HEK293 (cell line): ENCODE measurements at regions not wholly inside any gene's neighbourhood (a gene's known extent, or its start where the extent isn't known, plus 50 kb on each side); places are given as distances from the start of the nearest gene placed in this dataset.

Experiments used
- CTCF ChIA-PET: fragments of 350-600 bp; formaldehyde crosslinking; extraction: SDS; loops from one replicate; lab custom pipeline; 2021; ENCODE audit warnings: antibody characterized with exemption; lab: Yijun Ruan, JAX
- POLR2A ChIA-PET: fragments of 300-600 bp; formaldehyde crosslinking; extraction: SDS; loops from one replicate; lab custom pipeline; 2020; ENCODE audit warnings: antibody characterized with exemption, inconsistent platforms; lab: Yijun Ruan, JAX
- H3K27ac ChIP-seq: fragments of 200-500 bp; sonication (Bioruptor generic); 2 replicates; pipeline ENCODE4 v1.5.1; 2014; ENCODE audit warnings: low read depth, low read length, control low read depth, inconsistent platforms; ENCODE audit errors: extremely low read depth
- H3K36me3 ChIP-seq, 2 experiments: fragments of 200-500 bp in 1 of 2; sonication (Bioruptor generic) in 1 of 2; 1 replicate in 1 of 2; 2 replicates in 1 of 2; pipeline ENCODE4 v1.5.1; 2014 to 2017; ENCODE audit warnings: inconsistent platforms in 2 of 2, low read length in 2 of 2; ENCODE audit not compliant: control insufficient read depth in 2 of 2, insufficient read depth in 1 of 2
- H3K4me1 ChIP-seq: fragments of 200-500 bp; sonication (Bioruptor generic); 2 replicates; pipeline ENCODE4 v1.5.1; 2014; ENCODE audit warnings: mild to moderate bottlenecking, low read length, inconsistent platforms; ENCODE audit not compliant: control insufficient read depth, insufficient read depth
- H3K4me3 ChIP-seq: 2 replicates; pipeline ENCODE4 v1.5.1; 2011; ENCODE audit warnings: low read depth, mild to moderate bottlenecking, control low read depth, low read length, moderate library complexity
- H3K9me3 ChIP-seq: fragments of 200-500 bp; sonication (Bioruptor generic); 2 replicates; pipeline ENCODE4 v1.5.1; 2014; ENCODE audit warnings: low read depth, low read length, inconsistent platforms; ENCODE audit not compliant: control insufficient read depth, insufficient read depth
- GFI1B ChIP-seq: fragments of 450-650 bp; formaldehyde crosslinking; IDR thresholded peaks from 2 replicates; pipeline ENCODE4 v1.5.1; 2016; ENCODE audit warnings: missing biosample characterization, missing genetic modification characterization
- GLI2 ChIP-seq: fragments of 450-650 bp; formaldehyde crosslinking; IDR thresholded peaks from 2 replicates; pipeline ENCODE4; 2017; ENCODE audit warnings: missing biosample characterization, missing genetic modification characterization, low read depth, borderline replicate concordance
- SALL2 ChIP-seq: fragments of 450-650 bp; formaldehyde crosslinking; IDR thresholded peaks from 2 replicates; pipeline ENCODE4 v1.5.0; 2017; ENCODE audit warnings: missing biosample characterization, mild to moderate bottlenecking, missing genetic modification characterization, borderline replicate concordance
- SP7 ChIP-seq: fragments of 450-650 bp; formaldehyde crosslinking; IDR thresholded peaks from 2 replicates; pipeline ENCODE4 v1.5.1; 2016; ENCODE audit warnings: missing biosample characterization, missing genetic modification characterization
- ZBTB8A ChIP-seq: fragments of 450-650 bp; formaldehyde crosslinking; IDR thresholded peaks from 2 replicates; pipeline ENCODE4 v1.5.1; 2016; ENCODE audit warnings: missing biosample characterization, missing genetic modification characterization
- ZNF133 ChIP-seq: fragments of 450-650 bp; formaldehyde crosslinking; IDR thresholded peaks from 2 replicates; pipeline ENCODE4 v1.5.1; 2016; ENCODE audit warnings: missing biosample characterization, missing genetic modification characterization
- ZNF184 ChIP-seq: fragments of 450-650 bp; IDR thresholded peaks from 2 replicates; pipeline ENCODE4 v1.5.1; 2018; ENCODE audit warnings: missing biosample characterization, mild to moderate bottlenecking, missing genetic modification characterization
- ZNF19 ChIP-seq: fragments of 450-650 bp; formaldehyde crosslinking; IDR thresholded peaks from 2 replicates; pipeline ENCODE4; 2016; ENCODE audit warnings: missing biosample characterization, missing genetic modification characterization, low read depth
- ZNF223 ChIP-seq: fragments of 450-650 bp; formaldehyde crosslinking; IDR thresholded peaks from 2 replicates; pipeline ENCODE4 v1.5.1; 2016; ENCODE audit warnings: missing biosample characterization, missing genetic modification characterization
- ZNF23 ChIP-seq: fragments of 450-650 bp; formaldehyde crosslinking; IDR thresholded peaks from 2 replicates; pipeline ENCODE4 v1.5.1; 2016; ENCODE audit warnings: missing biosample characterization, missing genetic modification characterization, borderline replicate concordance
- ZNF266 ChIP-seq: fragments of 450-650 bp; formaldehyde crosslinking; IDR thresholded peaks from 2 replicates; pipeline ENCODE4 v1.5.1; 2016; ENCODE audit warnings: missing biosample characterization, missing genetic modification characterization, low read depth
- ZNF394 ChIP-seq: fragments of 450-650 bp; formaldehyde crosslinking; IDR thresholded peaks from 2 replicates; pipeline ENCODE4 v1.5.1; 2016; ENCODE audit warnings: missing biosample characterization, missing genetic modification characterization, mild to moderate bottlenecking, moderate library complexity, borderline replicate concordance
- ZNF433 ChIP-seq: fragments of 450-650 bp; formaldehyde crosslinking; IDR thresholded peaks from 2 replicates; pipeline ENCODE4 v1.5.1; 2016; ENCODE audit warnings: missing biosample characterization, missing genetic modification characterization, low read depth
- ZNF473 ChIP-seq: fragments of 450-650 bp; formaldehyde crosslinking; IDR thresholded peaks from 2 replicates; pipeline ENCODE4 v1.5.1; 2017; ENCODE audit warnings: missing biosample characterization, missing genetic modification characterization
- ZNF48 ChIP-seq: fragments of 450-650 bp; formaldehyde crosslinking; IDR thresholded peaks from 2 replicates; pipeline ENCODE4 v1.5.1; 2016; ENCODE audit warnings: missing biosample characterization, missing genetic modification characterization
- ZNF558 ChIP-seq: fragments of 450-650 bp; formaldehyde crosslinking; IDR thresholded peaks from 2 replicates; pipeline ENCODE4 v1.5.1; 2016; ENCODE audit warnings: missing biosample characterization, missing genetic modification characterization
- ZNF561 ChIP-seq: fragments of 450-650 bp; IDR thresholded peaks from 2 replicates; pipeline ENCODE4 v1.5.1; 2018; ENCODE audit warnings: missing biosample characterization, missing genetic modification characterization, borderline replicate concordance
- ZNF571 ChIP-seq: fragments of 450-650 bp; formaldehyde crosslinking; IDR thresholded peaks from 2 replicates; pipeline ENCODE4 v1.5.0; 2017; ENCODE audit warnings: missing biosample characterization, missing genetic modification characterization
- ZSCAN16 ChIP-seq: fragments of 450-650 bp; formaldehyde crosslinking; IDR thresholded peaks from 2 replicates; pipeline ENCODE4 v1.5.1; 2016; ENCODE audit warnings: missing biosample characterization, missing genetic modification characterization
- TF ChIP-seq, protein P1 (sequence below): fragments of 450-650 bp; formaldehyde crosslinking; IDR thresholded peaks from 2 replicates; pipeline ENCODE4; 2016; ENCODE audit warnings: missing biosample characterization, missing genetic modification characterization
- TF ChIP-seq, protein P2 (sequence below): fragments of 450-650 bp; formaldehyde crosslinking; IDR thresholded peaks from 2 replicates; pipeline ENCODE4 v1.5.1; 2017; ENCODE audit warnings: missing biosample characterization, missing genetic modification characterization
- TF ChIP-seq, protein P3 (sequence below): fragments of 450-650 bp; formaldehyde crosslinking; IDR thresholded peaks from 2 replicates; pipeline ENCODE4 v1.5.1; 2016; ENCODE audit warnings: missing biosample characterization, missing genetic modification characterization
- TF ChIP-seq, protein P4 (sequence below): fragments of 450-650 bp; formaldehyde crosslinking; IDR thresholded peaks from 2 replicates; pipeline ENCODE4 v1.5.1; 2016; ENCODE audit warnings: missing biosample characterization, missing genetic modification characterization
- TF ChIP-seq, protein P5 (sequence below): fragments of 450-650 bp; formaldehyde crosslinking; IDR thresholded peaks from 2 replicates; pipeline ENCODE4 v1.5.1; 2016; ENCODE audit warnings: missing biosample characterization, missing genetic modification characterization, low read depth

DNA sequence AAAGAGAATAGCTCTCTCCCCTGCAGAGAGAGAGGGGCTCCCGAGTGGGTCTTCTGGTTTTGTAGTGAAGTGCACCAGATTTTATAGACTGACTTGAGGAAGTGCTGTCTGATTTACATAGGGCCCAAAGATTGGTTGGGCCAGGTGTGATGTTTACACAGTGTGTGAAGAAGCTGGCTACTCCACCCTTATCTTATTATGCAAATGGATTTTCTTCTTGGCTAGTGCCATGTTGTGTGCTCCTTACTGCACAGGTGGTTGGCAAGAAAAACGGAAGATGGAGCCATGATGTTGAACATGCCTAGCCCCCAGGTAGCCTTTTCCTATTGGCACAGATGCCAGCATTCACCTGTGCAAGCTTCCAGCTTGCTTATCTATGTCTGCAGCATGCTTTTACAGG lies 112.4 kb upstream of the ARHGAP24 start:
- CTCF ChIA-PET: no interaction called here

DNA sequence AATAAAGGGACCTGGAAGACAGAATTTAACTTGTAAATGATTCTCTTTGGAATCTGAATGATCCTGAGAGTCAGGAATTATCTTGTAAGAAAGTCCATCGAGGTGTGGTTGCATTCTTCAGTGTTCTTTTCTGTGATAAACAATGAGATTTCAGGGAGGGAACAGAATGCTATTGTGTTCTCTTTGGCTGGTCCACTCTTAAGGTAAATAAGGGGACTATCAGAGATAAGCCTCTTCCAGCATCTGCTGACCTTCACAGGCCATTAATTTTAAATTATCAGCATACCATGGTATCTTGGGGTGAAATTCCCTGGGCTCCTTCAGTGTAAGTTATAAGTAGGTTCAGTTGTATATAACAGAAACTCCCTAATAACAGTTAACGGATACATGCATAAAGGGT lies 107.1 kb upstream of the ARHGAP24 start:
- ChIA-PET CTCF (interaction anchor here (0.6 to 0.7 kb wide), 2 partner anchors 220 to 234 kb away, joined by 3 read pairs; no protein-coding TSS in a partner anchor), POLR2A (no interaction called here)
- no peaks in the 10 kb centered on the region for H3K4me1 ChIP-seq
- no peak overlapping the region for H3K27ac ChIP-seq
- no peak overlapping the region for H3K4me3 ChIP-seq
- TF ChIP-seq, protein P1, sequence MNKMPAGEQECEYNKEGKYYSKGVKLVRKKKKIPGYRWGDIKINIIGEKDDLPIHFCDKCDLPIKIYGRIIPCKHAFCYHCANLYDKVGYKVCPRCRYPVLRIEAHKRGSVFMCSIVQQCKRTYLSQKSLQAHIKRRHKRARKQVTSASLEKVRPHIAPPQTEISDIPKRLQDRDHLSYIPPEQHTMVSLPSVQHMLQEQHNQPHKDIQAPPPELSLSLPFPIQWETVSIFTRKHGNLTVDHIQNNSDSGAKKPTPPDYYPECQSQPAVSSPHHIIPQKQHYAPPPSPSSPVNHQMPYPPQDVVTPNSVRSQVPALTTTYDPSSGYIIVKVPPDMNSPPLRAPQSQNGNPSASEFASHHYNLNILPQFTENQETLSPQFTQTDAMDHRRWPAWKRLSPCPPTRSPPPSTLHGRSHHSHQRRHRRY: no peak
- TF ChIP-seq ZNF561 (tag by site-specific recombination): no peak
- no peak for TF ChIP-seq ZNF133 (tag by site-specific recombination)
- no peak for TF ChIP-seq SALL2 (tag by site-specific recombination)
- no peak for TF ChIP-seq ZBTB8A
- TF ChIP-seq ZNF473 (tag by site-specific recombination): no peak
- no peak for TF ChIP-seq ZNF558 (tag by site-specific recombination)
- TF ChIP-seq, protein P2, sequence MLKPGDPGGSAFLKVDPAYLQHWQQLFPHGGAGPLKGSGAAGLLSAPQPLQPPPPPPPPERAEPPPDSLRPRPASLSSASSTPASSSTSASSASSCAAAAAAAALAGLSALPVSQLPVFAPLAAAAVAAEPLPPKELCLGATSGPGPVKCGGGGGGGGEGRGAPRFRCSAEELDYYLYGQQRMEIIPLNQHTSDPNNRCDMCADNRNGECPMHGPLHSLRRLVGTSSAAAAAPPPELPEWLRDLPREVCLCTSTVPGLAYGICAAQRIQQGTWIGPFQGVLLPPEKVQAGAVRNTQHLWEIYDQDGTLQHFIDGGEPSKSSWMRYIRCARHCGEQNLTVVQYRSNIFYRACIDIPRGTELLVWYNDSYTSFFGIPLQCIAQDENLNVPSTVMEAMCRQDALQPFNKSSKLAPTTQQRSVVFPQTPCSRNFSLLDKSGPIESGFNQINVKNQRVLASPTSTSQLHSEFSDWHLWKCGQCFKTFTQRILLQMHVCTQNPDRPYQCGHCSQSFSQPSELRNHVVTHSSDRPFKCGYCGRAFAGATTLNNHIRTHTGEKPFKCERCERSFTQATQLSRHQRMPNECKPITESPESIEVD: no peak
- TF ChIP-seq GLI2 (tag by site-specific recombination): no peak
- no peak for TF ChIP-seq ZNF266 (tag by site-specific recombination)
- no peaks in the 10 kb centered on the region for H3K9me3 ChIP-seq
- no peaks in the 10 kb centered on the region for H3K36me3 ChIP-seq

More for the DNA sequence above, 112.4 kb upstream of the ARHGAP24 start:
- Histone ChIP-seq H3K4me1 (no peaks in the 10 kb centered on the region), H3K36me3 (no peaks in the 10 kb centered on the region), H3K27ac (no peak overlapping the region), H3K4me3 (no peak overlapping the region), H3K9me3 (no peaks in the 10 kb centered on the region)
- TF ChIP-seq ZNF571: no peak
- TF ChIP-seq, protein P3, sequence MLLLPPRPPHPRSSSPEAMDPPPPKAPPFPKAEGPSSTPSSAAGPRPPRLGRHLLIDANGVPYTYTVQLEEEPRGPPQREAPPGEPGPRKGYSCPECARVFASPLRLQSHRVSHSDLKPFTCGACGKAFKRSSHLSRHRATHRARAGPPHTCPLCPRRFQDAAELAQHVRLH (tag by site-specific recombination): no peak
- no peak for TF ChIP-seq ZNF48 (tag by site-specific recombination)
- TF ChIP-seq ZNF394: no peak
- TF ChIP-seq, protein P4, sequence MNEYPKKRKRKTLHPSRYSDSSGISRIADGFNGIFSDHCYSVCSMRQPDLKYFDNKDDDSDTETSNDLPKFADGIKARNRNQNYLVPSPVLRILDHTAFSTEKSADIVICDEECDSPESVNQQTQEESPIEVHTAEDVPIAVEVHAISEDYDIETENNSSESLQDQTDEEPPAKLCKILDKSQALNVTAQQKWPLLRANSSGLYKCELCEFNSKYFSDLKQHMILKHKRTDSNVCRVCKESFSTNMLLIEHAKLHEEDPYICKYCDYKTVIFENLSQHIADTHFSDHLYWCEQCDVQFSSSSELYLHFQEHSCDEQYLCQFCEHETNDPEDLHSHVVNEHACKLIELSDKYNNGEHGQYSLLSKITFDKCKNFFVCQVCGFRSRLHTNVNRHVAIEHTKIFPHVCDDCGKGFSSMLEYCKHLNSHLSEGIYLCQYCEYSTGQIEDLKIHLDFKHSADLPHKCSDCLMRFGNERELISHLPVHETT (tag by site-specific recombination): no peak
- TF ChIP-seq ZNF23 (tag by site-specific recombination): no peak
- no peak for TF ChIP-seq ZSCAN16 (tag by site-specific recombination)
- no peak for TF ChIP-seq ZNF184 (tag by site-specific recombination)
- no peak for TF ChIP-seq ZNF19 (tag by site-specific recombination)
- no peak for TF ChIP-seq ZNF223 (tag by site-specific recombination)
- TF ChIP-seq, protein P5, sequence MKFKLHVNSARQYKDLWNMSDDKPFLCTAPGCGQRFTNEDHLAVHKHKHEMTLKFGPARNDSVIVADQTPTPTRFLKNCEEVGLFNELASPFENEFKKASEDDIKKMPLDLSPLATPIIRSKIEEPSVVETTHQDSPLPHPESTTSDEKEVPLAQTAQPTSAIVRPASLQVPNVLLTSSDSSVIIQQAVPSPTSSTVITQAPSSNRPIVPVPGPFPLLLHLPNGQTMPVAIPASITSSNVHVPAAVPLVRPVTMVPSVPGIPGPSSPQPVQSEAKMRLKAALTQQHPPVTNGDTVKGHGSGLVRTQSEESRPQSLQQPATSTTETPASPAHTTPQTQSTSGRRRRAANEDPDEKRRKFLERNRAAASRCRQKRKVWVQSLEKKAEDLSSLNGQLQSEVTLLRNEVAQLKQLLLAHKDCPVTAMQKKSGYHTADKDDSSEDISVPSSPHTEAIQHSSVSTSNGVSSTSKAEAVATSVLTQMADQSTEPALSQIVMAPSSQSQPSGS (tag by site-specific recombination): no peak
- TF ChIP-seq GFI1B (tag by site-specific recombination): no peak
- TF ChIP-seq ZNF433 (tag by site-specific recombination): no peak
- no peak for TF ChIP-seq SP7
- POLR2A ChIA-PET: no interaction called here
